ENCODE measurements at regions not wholly inside any gene's neighbourhood (a gene's known extent, or its start where the extent isn't known, plus 50 kb on each side); places are given as distances from the start of the nearest gene placed in this dataset.

DNA sequence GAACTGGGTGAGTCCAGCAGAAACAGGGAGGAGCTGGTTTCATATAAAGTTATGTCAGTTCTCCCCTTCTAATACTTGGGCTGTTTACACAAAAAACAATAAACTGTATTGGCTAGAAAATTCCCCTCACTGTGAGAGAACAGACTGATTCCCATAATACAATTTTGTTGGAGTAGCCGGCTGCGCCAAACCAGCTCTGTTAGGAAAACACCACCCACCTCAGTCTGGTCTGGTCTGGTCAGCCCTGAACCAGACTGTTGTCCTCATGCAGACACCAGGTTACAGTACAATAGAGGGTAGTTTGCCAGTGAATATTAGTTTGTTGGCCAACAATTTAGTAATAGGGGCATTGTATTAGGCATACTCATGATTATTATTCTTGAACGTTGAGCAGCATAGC, 356.4 kb downstream of the EFNA5 start:
- TF ChIP-seq, protein P1, sequence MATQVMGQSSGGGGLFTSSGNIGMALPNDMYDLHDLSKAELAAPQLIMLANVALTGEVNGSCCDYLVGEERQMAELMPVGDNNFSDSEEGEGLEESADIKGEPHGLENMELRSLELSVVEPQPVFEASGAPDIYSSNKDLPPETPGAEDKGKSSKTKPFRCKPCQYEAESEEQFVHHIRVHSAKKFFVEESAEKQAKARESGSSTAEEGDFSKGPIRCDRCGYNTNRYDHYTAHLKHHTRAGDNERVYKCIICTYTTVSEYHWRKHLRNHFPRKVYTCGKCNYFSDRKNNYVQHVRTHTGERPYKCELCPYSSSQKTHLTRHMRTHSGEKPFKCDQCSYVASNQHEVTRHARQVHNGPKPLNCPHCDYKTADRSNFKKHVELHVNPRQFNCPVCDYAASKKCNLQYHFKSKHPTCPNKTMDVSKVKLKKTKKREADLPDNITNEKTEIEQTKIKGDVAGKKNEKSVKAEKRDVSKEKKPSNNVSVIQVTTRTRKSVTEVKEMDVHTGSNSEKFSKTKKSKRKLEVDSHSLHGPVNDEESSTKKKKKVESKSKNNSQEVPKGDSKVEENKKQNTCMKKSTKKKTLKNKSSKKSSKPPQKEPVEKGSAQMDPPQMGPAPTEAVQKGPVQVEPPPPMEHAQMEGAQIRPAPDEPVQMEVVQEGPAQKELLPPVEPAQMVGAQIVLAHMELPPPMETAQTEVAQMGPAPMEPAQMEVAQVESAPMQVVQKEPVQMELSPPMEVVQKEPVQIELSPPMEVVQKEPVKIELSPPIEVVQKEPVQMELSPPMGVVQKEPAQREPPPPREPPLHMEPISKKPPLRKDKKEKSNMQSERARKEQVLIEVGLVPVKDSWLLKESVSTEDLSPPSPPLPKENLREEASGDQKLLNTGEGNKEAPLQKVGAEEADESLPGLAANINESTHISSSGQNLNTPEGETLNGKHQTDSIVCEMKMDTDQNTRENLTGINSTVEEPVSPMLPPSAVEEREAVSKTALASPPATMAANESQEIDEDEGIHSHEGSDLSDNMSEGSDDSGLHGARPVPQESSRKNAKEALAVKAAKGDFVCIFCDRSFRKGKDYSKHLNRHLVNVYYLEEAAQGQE (IDR thresholded peaks at IDR 0.05) = no peak
- no peak for TF ChIP-seq FOXA1 (IDR thresholded peaks at IDR 0.05)
- TF ChIP-seq CTCF (IDR thresholded peaks at IDR 0.05; ENCODE audit: low read depth, low read length, missing input control) = no peak
- TF ChIP-seq RXRA (IDR thresholded peaks at IDR 0.05) = no peak
- no peak for TF ChIP-seq TAF1 (conservative IDR thresholded peaks at IDR 0.05)
- no peak for TF ChIP-seq HNF4A (conservative IDR thresholded peaks at IDR 0.05)
- no peak for TF ChIP-seq RAD21 (IDR thresholded peaks at IDR 0.05)
- no peak for TF ChIP-seq SP1 (IDR thresholded peaks at IDR 0.05)
- no peak for TF ChIP-seq GABPA (IDR thresholded peaks at IDR 0.05 in 1 of 2, conservative IDR thresholded peaks at IDR 0.05 in 1 of 2)

Measured in liver (tissue), 3 donors.